HCEC 1CT (cell line): ENCODE measurements at regions not wholly inside any gene's neighbourhood (a gene's known extent, or its start where the extent isn't known, plus 50 kb on each side); places are given as distances from the start of the nearest gene placed in this dataset.
"Not testable (repeated sequence)": the region's sequence is repeated elsewhere in the genome, so short reads cannot be mapped to it uniquely, and the experiment has no call there.

Experiments used
- DNase-seq: peaks from one replicate; pipeline ENCODE4 v3.0.0-alpha.2; 2017

DNA sequence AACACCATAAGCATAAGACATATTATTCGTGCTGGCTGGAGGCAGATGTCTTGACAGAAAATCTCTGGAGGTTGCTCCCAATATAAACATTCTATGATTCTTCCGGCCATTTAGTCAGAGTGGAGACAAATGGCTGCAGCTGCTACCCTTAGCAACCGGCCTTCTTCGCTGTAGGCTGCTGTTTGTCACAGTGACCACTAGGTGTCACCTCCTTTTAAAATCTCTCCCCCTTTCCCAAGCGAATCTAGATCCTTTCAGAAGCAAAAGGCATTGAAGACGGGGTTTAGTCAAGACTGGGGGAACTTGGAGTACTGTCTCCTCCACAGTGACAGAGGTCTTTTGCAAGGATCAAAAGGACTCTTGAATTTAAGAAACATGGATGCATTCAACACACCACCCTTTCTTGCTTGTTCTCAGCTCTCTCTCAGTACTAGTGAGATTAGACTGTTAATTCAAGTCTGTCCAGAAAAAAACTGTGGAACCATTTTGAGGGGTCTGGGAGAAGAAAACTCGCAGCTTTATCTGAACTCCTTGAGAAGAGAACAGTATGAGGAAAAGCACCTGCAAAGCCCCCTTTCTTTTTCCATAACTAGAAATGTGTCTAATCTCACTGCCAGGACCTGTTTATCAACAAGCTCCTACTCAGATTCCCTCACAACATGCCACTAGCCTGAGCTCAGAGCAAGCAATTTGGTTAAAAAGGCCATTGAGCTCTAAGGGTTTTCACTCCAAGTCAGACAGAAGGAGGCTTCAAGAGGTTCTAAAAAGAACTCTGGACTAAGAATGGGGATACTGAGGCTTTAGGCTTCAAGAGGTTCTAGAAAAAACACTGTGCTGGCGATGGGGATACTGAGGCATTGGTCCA, 408.3 kb upstream of the PLXNA2 start:
- DNase-seq = peak; percentile 73

DNA sequence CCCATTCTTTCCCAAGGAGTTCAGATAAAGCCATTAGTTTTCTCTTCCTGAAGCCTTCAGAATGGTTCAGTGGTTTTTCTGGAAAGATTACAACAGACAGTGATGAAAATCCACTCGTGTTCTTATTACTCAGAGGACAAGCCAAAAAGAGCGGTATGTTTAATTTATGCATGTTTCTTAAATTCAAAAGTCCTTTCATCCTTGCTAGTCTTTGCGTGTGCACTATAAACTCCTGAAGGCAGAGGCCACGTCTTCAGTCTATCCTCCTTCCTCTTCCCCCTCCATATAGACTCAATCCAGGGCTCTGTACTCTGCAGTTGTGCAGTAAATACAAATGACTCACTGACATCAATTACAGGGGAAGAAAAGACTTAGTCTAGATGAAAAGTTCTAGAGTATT, 409.2 kb upstream of the PLXNA2 start:
- DNase-seq = no peak

- DNase-seq = peak; percentile 14
These were observed 410.1 kb upstream of the PLXNA2 start for GRCh38 chr1:208654241-208654640.

DNA sequence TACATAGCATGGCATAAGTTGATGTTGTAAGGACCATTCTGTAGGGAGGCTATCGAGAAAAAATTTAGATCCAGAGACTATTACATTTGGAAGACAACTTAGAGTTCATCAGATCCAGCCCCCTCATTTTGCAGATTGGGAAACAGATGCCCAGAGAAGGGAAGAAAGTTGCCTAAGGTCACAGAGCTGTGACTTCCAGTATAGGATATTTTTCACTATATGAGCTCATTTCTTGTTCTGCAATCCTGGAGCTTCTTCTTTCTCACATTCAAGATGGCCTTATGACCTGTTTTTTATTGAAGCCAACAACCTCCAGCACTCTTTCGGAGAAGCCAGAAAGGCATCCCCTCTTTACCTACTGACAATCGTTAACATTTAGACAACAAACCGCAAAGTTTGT, 421.8 kb upstream of the PLXNA2 start:
- DNase-seq = no peak

DNA sequence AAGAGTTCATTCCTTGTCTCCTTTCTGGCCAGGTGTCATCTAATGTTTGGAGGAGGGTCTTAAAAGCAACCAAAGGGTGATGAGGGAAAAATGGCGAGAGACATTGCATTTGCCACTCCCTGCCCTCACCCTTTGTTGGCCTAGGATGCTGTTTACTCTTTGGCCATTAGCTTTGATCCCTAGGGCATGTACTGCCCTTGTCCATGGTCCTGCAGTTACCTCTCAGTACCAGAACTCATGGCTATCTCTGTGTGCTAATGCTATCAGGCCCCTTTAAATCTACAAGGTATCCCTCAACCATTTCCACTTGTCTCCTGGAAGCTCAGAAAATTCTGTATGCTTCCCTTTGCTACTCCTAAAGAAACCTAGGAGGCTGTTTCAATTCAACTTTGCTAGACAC, 424.8 kb upstream of the PLXNA2 start:
- no peak for DNase-seq

DNA sequence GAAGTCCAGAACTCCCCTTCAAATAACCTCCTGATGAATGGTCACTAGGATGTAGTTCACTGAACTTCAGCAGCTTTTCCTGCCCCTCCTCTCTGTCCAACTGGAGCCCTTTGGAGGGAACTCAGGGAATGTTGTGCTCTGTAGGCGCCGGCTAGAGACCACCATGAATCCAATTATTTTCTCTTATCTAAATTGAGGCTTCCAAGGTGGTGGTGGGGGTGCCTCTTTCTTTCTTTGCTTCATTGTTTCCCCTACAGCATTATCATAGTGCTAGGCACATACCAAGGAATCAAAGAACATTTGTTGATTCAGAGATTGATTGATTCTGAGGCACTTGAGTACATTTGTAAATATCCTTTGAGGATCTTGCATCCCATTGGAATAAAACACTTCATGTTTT, 426.6 kb upstream of the PLXNA2 start:
- DNase-seq = no peak

GRCh38 chr1:208681878-208682663, 437.9 kb upstream of the PLXNA2 start:
- no peak for DNase-seq

GRCh38 chr1:208682664-208683013, 438.5 kb upstream of the PLXNA2 start:
- no peak for DNase-seq

- no peak for DNase-seq
These were observed 439.0 kb upstream of the PLXNA2 start for GRCh38 chr1:208683141-208683540.

GRCh38 chr1:208684192-208684591, 440.0 kb upstream of the PLXNA2 start:
- DNase-seq = no peak

- no peak for DNase-seq
These were observed 442.4 kb upstream of the PLXNA2 start for GRCh38 chr1:208686592-208686991.

GRCh38 chr1:208688656-208689315, 444.6 kb upstream of the PLXNA2 start:
- no peak for DNase-seq

GRCh38 chr1:208691012-208691411, 446.8 kb upstream of the PLXNA2 start:
- no peak for DNase-seq

DNA sequence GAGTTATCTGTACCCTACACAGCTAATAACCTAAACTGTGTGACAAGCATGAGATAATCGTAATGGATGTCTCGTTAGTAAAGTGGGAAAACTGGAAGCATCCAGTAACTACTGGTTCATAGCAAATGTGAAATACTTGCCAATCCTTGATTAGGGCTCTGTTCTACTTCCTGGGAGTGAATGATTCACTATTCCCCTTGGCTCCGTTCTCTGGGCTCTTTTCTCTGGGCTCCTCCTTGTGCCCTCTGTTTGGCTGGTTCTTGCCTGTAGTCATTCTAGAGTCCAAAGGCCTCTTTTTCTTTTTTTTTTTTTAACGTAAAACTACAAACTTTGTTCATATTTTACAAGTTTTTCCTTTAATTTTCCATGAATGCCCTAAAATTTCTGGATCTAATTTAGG, 465.8 kb upstream of the PLXNA2 start:
- no peak for DNase-seq

- DNase-seq = no peak
These were observed 470.1 kb upstream of the PLXNA2 start for GRCh38 chr1:208714323-208714722.

DNA sequence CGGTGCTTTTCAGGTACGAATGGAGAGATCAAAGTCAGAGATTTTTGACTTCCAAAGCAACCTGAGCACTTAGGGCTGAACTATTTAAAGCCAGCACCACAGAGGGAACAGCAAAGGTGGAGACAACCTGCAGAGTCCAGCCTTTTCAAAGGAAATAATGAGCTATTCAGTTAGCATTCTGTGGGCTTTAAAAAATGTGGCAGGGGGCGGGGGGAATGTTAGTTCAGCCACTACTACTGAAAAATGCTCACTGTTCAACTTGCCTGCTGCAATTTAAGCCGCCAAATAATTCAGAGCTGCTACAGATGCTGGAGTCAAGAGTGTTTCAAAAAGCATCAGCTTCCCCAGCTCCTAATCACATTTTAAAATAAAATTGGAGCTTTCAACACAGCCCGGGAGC, 473.3 kb upstream of the PLXNA2 start:
- no peak for DNase-seq

DNA sequence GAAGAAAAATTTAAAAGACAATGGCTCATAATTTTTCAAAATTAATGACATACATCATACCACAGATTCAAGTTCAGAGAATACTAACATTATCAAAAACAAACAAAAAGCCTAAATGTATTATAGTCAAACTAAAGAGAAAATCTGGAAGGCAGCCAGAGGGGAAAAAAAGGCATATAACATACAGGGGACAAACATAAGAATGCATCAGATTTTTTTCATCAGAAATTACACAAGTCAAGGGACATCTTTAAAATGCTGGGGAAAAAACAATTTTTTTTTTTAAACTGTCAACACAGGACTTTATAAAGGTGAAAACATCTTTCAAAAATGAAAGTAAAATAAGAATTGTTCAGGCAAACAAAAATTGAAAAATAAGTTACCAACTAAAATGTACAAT, 478.4 kb upstream of the PLXNA2 start:
- no peak for DNase-seq

- DNase-seq = no peak
These were observed 479.9 kb upstream of the PLXNA2 start for GRCh38 chr1:208724079-208724478.

DNA sequence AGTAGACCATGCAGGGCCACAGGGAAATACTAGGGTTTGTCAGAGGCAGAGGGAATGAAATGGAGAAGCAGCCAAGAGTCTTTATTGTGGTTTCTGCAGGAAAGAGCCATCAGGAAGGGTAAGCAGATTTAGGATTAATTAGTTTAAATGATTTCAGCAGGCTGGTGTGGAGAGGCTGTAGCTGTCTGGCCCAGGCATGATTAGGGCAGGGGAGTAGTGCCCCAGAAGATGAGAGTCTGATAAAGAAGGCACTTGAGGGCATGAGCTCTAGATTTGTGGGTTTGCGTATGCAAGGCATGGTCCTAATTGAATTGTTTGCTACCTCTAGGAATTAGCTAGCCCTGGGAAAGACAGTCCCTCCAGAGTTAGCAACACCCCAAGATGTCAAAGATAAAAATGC, 484.6 kb upstream of the PLXNA2 start:
- DNase-seq = no peak

DNA sequence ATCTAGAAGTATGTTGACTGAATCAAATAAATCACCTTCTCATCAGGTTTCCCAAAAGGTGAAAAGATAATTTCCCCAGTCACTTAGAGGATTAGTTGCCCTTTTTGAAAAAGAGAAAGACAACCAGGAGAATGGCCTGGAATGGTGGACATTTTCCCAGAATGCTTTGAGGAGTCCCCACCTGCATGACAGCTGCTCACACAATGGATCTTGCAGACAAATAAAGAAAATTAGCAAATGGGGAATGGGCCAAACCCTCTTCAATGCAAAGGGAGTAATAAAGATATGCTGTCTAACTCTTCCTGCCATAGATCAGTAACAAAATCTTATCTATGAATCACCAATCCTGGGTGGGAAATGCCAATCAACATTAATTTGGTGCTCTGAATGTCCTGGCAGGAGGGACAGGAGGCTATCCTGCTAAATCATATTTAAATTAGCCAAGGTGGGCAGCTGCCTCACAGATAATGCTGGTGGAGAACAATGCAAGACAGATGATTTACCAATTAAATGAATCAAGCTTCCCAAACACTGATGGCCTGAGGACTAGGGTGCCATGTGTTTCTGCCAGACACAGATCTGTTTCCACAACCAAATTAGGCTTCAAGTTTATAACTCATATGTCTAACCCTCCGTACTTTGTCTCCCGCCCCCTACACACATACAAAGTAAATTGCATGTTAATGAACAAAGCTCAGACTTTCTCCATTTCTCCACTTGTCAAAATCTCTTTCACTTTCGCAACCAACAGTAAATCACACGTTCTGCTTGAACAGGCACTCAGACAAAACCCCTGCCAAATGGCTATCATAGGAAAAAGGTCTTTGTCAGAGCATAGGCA, 488.0 kb upstream of the PLXNA2 start:
- DNase-seq = no peak

DNA sequence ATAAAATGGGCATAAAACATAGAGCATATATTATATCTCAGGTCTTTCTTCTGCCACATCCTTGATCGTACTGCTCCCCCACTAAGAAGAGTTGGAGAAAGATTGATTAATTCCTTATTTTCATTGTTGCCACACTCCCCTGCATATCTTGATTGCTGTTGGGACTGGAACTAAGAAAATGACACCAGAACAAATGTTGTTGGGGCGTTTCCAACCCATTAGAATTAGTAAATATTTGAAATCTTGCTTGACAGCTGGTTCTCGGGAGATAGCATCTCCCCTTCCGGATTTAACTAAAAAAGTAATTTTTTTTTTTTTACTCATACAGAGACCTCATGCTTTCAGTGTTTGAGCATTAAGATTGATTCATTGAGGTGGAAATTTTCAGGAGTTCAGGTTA, 493.0 kb upstream of the PLXNA2 start:
- DNase-seq = no peak

- no peak for DNase-seq
These were observed 493.7 kb upstream of the PLXNA2 start for GRCh38 chr1:208737922-208738321.

DNA sequence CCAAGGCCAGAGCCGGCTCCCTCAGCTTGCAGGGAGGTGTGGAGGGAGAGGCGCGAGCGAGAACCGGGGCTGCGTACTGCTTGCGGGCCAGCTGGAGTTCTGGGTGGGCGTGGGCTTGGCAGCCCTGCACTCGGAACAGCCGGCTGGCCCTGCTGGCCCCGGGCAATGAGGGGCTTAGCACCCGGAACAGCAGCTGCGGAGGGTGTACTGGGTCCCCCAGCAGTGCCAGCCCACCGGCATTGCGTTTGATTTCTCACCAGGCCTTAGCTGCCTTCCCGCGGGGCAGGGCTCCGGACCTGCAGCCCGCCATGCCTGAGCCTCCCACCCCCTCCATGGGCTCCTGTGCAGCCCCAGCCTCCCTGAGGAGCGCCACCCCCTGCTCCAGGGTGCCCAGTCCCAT, 495.5 kb upstream of the PLXNA2 start:
- not testable (repeated sequence) for DNase-seq
